ENCODE measurements at regions not wholly inside any gene's neighbourhood (a gene's known extent, or its start where the extent isn't known, plus 50 kb on each side); places are given as distances from the start of the nearest gene placed in this dataset.

GRCh38 chr2:57899898-57900297 is 146.7 kb upstream of the VRK2 start:
- no peak for DNase-seq

DNA sequence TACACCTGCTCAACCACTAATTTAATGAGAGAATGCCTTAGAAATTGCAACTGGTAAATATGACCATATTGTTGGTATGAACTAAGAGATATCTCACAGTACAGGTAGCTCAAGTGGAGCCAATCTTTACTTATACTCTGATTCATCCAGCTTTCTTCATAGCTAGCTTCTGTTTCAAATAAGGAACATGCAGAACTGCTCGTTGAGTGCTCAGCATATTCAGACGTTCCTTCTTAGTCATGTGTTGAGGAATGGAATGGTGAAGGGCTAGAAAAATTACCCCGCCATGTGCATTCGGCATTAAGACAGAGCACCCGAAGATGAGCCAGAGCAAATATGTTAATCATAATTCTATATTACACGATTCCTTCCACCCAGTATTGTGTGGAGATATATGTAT is 144.0 kb upstream of the VRK2 start:
- DNase-seq, result no peak

- no peak for DNase-seq
These were observed 140.4 kb upstream of the VRK2 start for GRCh38 chr2:57906152-57906732.

DNA sequence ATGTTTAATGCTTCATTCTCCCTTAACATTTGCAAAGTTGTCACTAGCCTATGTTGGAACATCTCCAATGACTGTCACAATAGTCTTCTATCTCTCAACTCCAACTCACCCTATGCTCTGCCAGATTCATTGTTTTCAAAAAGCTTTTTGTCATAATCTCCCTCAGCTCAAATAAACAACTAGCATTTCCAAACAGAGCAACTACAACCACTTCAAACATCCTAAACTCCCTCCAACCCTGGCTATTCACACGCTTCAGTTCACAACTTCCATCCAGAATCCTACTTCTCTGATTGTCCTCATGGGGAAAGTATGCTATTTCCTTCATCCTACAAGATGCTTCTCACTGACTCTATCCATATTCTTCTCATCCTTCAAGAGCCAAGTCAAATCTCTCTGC is 139.2 kb upstream of the VRK2 start:
- DNase-seq, result no peak

DNA sequence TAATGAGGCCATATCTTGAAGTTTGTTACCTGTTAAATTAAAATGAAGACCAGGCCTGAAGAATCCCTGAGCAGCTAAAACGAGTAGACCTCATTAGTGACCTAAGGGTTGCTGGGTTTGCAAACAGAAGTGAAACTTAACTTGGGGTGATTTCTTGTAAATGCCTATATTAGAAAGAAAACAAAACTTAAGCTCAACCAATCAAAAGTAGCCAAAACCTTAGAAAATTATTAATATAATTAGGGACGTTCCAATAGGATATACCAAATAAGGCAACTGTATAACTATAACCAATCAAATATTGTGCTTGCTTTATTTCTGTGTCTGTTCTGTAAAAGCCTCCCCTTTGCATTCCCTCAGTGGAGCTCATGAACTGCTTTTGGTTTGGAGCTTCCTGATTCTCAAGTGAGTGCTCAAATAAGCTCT is 137.9 kb upstream of the VRK2 start:
- DNase-seq, result no peak

DNA sequence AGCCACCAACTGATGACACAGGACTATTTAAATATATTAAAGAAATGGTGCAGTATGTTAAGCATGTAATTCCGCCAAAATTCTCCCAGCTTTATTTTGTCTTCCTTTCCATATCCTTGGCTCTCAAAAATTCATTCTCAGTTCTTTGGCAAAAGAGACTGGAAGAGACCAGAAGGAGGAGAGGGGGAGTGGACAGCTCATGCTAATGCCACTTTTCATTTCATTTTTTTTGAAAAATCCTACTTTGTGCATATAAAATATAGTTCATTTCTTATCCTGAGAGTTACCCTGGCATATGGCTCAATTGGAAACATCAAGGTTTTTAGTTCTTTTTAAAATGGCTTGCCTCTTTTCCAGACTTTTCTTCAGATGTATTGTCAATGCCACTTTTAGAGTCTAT is 128.5 kb upstream of the VRK2 start:
- DNase-seq, result no peak

- DNase-seq, result no peak
These were observed 126.2 kb upstream of the VRK2 start for GRCh38 chr2:57920342-57920939.

DNA sequence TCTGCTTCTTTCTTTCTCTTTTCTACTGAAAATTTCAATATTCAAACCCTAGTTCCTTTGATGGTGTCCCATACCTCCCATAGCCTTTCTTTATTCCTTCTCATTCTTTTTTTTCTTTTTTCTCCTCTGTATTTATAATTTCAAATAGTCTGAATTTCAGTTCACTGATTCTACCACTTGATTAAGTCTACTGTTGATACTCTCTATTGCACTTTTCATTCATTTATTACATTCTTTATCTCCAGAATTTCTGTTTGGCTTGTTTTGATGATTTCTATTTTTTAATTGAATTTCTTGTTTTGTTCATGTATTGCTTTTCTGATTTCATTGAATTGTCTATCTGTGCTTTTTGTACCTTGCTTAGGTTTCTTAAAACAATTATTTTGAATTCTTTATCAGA is 111.9 kb upstream of the VRK2 start:
- DNase-seq, result no peak

GRCh38 chr2:57936216-57936615 is 110.4 kb upstream of the VRK2 start:
- no peak for DNase-seq

DNA sequence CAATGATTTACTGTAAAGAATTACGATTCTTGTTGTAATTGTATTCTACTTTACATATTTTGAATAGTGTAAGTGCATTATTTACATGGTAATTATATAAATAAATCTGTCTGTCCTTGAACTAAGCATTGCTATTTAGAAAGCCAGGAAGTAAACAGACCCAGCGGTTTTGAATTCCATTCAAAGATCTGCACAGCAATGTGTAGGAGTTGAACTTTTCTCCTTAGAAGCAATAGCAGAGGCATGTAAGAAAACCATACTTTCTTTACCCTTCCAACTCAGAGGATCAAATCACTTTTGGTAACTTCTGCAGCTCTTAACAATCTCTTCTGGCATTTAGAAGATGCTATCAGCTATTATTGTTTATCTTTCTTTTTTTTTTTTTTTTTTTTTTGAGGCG is 109.2 kb upstream of the VRK2 start:
- DNase-seq, result no peak

DNA sequence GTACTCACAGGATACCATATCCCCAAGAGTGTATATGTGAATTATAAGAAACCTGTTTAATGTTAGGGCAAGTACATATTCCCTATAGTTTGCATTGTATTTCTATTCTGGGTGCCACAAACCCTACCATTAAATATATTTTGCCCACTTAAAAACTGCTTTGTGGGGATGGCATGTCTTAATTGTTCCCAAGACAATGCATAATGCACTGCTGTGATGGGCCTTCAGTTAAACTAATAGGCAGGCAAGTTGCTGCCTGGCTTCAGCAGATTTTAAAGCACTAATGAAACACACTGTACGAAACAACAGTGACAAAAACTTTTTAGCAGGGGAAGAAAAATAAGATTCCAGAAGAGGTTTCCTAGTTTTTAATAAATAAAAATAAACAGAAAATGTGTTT is 104.8 kb upstream of the VRK2 start:
- DNase-seq, result no peak

DNA sequence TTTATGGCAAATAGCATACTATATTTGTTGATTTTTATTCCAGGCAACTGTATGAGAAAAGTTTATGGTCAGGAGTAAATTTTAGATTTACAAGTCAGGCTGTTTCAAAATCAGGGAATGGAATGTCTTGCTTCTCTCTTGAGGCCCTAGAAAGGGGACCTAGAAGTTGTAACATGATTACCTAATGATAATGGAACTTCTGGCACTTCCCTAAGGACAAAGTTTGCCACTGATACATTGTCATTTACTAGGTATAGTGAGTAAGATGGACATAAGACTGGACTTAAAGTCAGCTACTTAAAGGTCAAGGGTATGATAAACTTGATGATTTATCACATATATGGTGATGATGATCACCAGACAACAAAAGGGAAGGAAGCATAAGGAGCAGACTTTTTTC is 103.3 kb upstream of the VRK2 start:
- no peak for DNase-seq

DNA sequence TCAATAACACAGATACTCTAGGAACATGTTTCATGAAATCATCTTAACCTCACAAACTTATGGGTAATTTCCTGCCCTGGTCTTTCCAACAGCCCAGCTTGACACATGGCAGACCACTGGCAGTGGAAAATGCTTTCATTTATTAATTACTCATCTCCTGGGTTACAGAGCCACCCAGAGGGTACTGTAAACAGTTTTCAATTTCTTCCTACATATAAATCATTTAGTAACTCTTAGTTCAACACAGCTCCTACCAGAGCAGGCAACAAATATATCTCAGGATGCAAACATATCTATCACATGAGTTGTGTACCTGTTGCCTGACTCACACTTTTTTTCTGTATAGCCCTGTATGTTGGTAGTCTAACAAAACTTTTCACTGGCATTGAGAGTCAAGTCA is 99.2 kb upstream of the VRK2 start:
- DNase-seq, result no peak

GRCh38 chr2:57954020-57954419 is 92.6 kb upstream of the VRK2 start:
- no peak for DNase-seq

- DNase-seq, result no peak
These were observed 89.4 kb upstream of the VRK2 start for GRCh38 chr2:57957238-57957637.

DNA sequence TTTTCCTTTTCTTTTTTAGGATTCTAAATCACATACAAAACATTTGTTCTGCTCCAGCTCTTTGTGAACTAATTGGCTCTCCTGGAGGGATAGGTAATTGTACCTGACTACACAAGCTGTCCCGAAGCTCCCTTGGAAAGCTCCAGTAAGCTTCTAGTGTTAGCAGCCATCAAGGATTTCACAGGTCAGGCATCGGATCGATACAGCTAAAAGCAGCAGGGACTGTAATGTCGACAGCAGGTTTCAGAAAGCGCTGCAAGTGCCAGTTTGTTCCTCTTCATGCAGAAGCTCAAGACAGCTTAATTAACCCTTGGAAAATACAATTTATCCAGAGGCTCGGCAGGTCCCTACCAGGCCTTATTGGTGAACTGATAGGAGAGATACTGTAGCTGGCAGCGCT is 87.2 kb upstream of the VRK2 start:
- no peak for DNase-seq

DNA sequence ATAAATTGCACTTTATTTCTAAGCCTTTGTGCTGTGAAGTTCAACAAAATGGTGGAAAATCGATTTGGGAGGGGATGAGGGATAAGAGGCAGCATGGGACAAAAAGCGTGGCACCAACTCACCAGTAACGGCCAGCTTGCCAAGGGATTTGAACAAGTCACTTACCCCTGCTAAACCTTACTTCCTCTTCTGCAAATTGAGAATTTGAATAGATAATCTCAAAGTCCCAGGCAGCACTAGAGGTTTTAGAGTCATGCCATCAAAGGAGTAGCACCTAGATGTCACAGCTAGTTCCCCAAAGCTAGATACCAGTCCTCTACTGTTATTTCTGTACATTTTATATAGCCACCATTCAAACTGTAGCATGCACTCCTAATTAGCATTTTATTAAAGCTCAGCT is 83.7 kb upstream of the VRK2 start:
- no peak for DNase-seq

GRCh38 chr2:57965219-57965618 is 81.4 kb upstream of the VRK2 start:
- no peak for DNase-seq

- DNase-seq, result no peak
These were observed 80.6 kb upstream of the VRK2 start for GRCh38 chr2:57965961-57966360.

DNA sequence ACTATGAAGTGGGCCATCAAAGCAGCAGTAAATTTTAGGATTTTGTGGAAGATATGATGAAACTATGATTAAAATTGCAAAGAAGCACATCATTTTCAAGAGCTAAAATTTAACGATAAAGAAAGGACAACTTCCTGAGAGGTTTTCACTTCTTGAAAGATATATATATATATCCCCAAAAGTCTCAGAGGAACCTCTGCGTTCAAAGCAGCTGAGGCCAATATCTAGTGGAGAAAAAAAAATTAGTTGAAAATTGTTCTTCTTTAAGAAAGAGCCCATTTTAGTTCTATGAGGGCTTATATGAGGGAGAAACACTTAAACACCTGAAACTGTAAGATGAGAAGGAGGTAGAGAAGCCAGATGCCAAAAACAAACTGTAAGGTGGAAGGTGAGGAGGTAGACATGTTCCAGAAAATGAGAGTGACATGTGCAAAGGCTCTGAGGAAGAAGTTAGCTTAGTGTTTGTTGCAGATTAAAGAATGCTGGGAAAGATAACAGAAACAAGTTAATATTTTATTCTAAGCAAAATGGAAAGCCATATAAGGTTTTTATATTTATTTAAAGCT is 72.9 kb upstream of the VRK2 start:
- DNase-seq, result no peak

DNA sequence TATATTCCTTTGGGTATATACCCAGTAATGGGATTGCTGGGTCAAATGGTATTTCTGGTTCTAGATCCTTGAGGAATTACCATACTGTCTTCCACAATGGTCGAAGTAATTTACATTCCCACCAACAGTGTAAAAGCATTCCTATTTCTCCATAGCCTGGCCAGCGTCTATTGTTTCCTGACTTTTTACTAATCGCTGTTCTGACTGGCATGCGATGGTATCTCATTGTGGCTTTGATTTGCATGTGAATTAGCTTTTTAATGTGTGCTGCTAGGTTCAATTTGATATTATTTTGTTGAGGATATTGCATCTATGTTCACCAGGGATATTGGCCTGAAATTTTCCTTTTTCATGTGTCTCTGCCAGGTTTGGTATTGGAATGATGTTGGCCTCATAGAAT is 67.4 kb upstream of the VRK2 start:
- DNase-seq, result no peak

- DNase-seq, result no peak
These were observed 65.4 kb upstream of the VRK2 start for GRCh38 chr2:57981083-57981768.

- no peak for DNase-seq
These were observed 58.6 kb upstream of the VRK2 start for GRCh38 chr2:57987835-57988573.

Measured in stimulated activated CD4-positive, alpha-beta T cell treated with anti-CD3 and anti-CD28 coated beads, Interleukin-4, amount 100 ng/mL, for 4 hours (primary cell).